ENCODE measurements at regions not wholly inside any gene's neighbourhood (a gene's known extent, or its start where the extent isn't known, plus 50 kb on each side); places are given as distances from the start of the nearest gene placed in this dataset.
A peak's percentile ranks its signal among the peaks of the same experiment; 100 is the strongest.

DNA sequence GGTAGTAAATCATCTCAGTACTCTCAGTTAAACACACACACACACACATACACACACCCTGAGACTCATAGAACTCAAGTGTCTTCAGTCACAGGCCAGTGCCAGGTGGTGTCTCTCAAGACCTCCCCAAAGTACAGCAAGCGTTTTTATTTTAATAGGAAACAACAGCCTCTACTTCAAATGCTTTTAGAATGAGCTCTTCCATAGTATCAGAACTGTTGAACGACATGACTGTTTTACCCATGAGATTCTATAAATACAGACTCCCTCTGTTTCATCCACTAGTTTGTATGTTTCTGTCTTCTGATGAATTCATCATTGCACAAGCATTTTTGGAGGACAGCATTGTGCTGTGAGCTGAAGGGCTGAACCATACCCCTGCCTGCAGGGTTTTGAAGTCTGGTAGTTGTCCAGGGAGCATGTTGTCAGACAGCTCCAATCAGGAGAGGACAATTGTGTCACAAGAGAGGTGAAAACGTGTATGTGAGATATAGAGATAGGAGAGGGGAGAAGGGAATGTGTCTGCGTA, 201.0 kb upstream of the BCL6 start:
- H3K27ac ChIP-seq: no peak overlapping the region
- peak in 1 of 2 donors; percentile 49 for DNase-seq (ENCODE audit: low read depth in 1 of 2, low spot score in 1 of 2)
- H3K36me3 ChIP-seq: no peaks in the 10 kb centered on the region
- TF ChIP-seq CTCF (IDR thresholded peaks at IDR 0.05; ENCODE audit: low read depth, low read length): no peak
- H3K4me1 ChIP-seq (ENCODE audit: low read depth): peaks cover 8% of the 10 kb centered on the region
- H3K9me3 ChIP-seq (ENCODE audit: low read depth): no peaks in the 10 kb centered on the region
- H3K4me3 ChIP-seq: no peak overlapping the region
- H3K27me3 ChIP-seq: no peaks in the 10 kb centered on the region

DNA sequence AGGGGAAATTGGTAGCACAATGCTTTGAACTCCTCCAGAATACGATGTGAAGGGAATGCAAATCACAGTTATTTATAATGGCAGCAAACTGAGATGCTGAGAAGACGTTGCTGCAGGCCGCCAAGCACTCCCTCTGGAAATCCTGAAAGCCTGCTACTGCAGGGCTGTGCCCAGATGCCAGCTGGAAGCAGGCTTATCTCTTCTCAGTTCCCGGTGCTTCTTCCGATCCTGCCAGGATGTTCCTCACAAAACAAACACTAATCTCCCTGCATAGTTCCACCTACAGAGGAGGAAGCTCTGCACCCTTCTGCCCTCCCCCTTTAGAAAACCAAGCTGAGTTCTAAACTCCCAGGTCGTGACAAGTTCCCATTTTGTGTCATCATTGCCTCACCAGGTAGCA, 201.7 kb upstream of the BCL6 start:
- Histone ChIP-seq H3K4me3 (no peak overlapping the region), H3K27me3 (no peaks in the 10 kb centered on the region), H3K4me1 (ENCODE audit: low read depth) (peaks cover 8% of the 10 kb centered on the region), H3K9me3 (ENCODE audit: low read depth) (no peaks in the 10 kb centered on the region), H3K27ac (no peak overlapping the region), H3K36me3 (no peaks in the 10 kb centered on the region)
- no peak for TF ChIP-seq CTCF (IDR thresholded peaks at IDR 0.05; ENCODE audit: low read depth, low read length)
- DNase-seq (ENCODE audit: low read depth in 1 of 2, low spot score in 1 of 2): no peak

GRCh38 chr3:187947927-187948682, 202.8 kb upstream of the BCL6 start:
- TF ChIP-seq CTCF (IDR thresholded peaks at IDR 0.05; ENCODE audit: low read depth, low read length): no peak
- Histone ChIP-seq H3K27me3 (no peaks in the 10 kb centered on the region), H3K4me1 (ENCODE audit: low read depth) (peaks cover 8% of the 10 kb centered on the region), H3K27ac (no peak overlapping the region), H3K4me3 (no peak overlapping the region), H3K36me3 (no peaks in the 10 kb centered on the region), H3K9me3 (ENCODE audit: low read depth) (no peaks in the 10 kb centered on the region)
- no peak for DNase-seq (ENCODE audit: low read depth in 1 of 2, low spot score in 1 of 2)

DNA sequence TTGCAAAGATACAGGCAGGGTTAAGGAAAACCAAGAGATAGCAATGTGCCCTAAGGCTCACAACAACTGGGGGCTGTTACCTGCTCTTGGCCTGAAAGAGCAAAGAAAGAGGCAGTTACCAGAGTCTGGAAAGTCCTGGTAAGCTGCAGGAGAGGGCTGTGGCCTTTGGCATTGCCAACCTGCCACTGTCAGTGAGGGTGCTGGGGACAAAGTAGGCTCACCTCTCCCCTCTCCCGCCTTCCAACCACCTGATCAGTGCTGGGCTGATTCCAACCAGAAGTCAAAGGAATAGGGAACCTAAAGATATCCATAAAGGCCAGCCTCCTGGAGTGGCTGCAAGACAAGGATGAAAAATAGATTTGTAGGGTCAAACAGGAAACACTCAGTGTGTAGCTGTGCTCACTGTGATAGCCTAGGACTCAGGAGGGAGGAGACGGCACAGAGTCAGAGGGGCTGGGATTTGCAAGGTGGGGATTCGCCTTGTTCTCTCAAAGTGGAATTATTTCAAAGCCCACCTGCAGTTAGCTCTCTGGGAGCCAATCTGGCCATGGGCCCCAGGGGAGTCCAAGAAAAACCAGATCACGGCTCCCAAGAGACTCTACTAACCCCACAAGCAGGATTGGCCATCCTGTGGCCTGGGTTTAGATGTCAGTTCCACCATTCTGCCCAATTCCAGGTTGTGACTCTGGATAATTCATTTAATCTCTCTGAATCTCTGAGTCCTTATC, 204.0 kb upstream of the BCL6 start:
- DNase-seq (ENCODE audit: low read depth in 1 of 2, low spot score in 1 of 2): no peak
- no peak overlapping the region for H3K27ac ChIP-seq
- peaks cover 8% of the 10 kb centered on the region for H3K4me1 ChIP-seq (ENCODE audit: low read depth)
- no peak for TF ChIP-seq CTCF (IDR thresholded peaks at IDR 0.05; ENCODE audit: low read depth, low read length)
- no peaks in the 10 kb centered on the region for H3K36me3 ChIP-seq
- no peak overlapping the region for H3K4me3 ChIP-seq
- H3K27me3 ChIP-seq: no peaks in the 10 kb centered on the region
- H3K9me3 ChIP-seq (ENCODE audit: low read depth): no peaks in the 10 kb centered on the region

DNA sequence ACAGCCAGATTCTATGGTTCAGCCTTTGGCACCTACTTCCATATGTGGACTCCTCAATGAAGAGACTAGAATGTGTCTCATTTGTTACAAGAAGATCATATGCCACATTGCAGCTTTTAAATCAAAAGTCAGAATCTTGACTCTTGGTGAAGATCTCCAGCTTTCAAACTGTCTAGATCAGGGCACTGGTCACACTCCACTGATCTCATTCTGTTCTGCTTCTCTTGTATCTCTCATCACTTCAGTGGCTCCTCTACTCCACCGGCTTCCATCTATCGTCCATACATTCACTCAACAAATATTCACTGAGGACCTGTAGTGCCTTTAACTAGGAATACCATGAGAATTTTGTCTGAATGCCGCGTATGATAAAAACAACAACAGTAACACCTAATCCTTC, 203.3 kb upstream of the LPP start:
- no peak for DNase-seq (ENCODE audit: low read depth in 1 of 2, low spot score in 1 of 2)
- Histone ChIP-seq H3K36me3 (no peaks in the 10 kb centered on the region), H3K4me1 (ENCODE audit: low read depth) (peaks cover 8% of the 10 kb centered on the region), H3K27me3 (no peaks in the 10 kb centered on the region), H3K9me3 (ENCODE audit: low read depth) (no peaks in the 10 kb centered on the region), H3K27ac (no peak overlapping the region), H3K4me3 (no peak overlapping the region)
- no peak for TF ChIP-seq CTCF (IDR thresholded peaks at IDR 0.05; ENCODE audit: low read depth, low read length)

All from cardiac muscle cell (in vitro differentiated cells and primary cell).